ENCODE measurements at regions not wholly inside any gene's neighbourhood (a gene's known extent, or its start where the extent isn't known, plus 50 kb on each side); places are given as distances from the start of the nearest gene placed in this dataset.
A peak's percentile ranks its signal among the peaks of the same experiment; 100 is the strongest.

- no peak for DNase-seq
Observed at GRCh38 chr5:142474431-142475094, 149.7 kb upstream of the SPRY4 start.

DNA sequence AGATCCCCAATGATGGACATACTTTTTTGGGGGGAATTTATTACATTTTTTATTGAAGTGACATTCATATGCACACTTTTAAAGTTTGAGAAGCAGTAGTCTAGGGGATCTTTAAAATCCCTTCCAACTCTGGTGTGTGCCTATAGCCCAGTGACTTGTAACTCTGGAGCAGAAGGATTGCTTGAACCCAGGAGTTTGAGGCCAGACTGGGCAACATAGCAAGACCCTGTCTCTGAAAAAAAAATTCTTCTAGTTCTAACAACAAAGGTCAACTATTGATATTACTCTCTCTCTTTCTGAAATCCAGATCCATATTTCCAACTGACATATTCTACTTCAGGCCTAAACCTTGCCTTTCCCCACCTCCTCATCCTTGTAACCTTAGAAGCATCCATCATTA is 148.2 kb upstream of the SPRY4 start:
- DNase-seq: no peak

GRCh38 chr5:142472306-142472951 is 147.6 kb upstream of the SPRY4 start:
- no peak for DNase-seq

DNA sequence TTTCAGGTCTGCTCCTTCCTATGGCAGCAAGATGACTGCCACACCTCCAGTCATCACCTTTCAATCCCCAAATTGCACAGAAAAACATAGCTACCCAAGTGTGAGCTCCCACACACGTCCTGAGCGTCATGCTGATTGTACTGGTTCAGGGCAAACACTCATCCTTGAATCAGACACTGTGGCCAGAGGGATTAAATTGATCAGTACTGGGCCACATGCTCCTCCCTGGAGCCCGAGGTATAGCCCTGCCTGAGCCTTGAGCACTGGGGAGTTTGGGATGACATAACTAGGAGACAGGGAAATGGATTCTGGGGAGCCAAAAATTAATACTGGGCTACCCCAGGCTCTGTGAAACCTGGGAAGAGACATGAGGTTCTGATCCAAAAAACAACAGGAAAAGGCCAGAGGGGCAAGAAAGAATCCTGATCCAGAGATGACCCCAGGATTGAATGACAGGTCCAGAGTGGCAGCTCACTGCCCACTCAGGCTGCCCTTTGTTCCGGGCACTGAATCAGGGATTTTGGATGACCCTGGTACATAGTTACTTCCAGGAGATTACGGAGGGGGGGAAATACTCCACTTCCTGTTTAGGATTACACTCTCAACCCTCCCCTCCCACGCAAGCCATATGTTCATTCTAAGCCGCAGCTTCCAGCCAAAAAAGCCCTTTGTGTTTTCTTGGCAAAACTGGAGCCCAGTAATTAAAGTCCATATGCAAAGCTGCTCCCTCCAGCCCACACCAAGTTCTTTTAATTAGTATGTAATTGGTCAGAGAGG is 141.6 kb upstream of the SPRY4 start:
- DNase-seq: peak; percentile 90

GRCh38 chr5:142465476-142465875 is 140.7 kb upstream of the SPRY4 start:
- DNase-seq: no peak

- DNase-seq: no peak
Observed at GRCh38 chr5:142463904-142464303, 139.1 kb upstream of the SPRY4 start.

DNA sequence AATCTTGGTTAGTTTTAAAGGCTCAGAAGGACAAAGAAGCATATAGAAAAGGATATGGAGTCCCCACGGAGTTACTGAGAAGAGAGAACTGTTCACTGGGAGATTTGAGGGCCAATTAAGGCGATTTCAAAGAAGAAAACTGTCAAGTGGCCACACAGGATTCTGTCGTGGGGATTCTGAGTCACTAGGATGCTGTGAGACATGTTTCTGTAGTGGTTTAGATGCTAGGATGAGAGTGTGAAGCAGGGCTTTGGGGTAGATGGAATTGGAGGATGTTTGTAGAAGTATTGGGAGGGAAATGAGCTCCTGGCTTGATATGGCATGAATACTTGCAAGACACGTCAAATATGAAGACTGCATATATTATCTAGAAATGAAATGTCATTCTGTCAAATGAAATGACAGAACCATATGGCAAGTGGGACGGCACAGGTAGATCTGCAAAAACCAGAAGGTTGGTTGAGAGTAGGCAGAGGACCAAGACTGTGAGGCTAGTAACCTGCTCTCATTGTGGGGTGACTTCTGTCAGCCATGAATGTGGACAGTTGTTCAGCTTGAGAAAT is 136.3 kb upstream of the SPRY4 start:
- no peak for DNase-seq

DNA sequence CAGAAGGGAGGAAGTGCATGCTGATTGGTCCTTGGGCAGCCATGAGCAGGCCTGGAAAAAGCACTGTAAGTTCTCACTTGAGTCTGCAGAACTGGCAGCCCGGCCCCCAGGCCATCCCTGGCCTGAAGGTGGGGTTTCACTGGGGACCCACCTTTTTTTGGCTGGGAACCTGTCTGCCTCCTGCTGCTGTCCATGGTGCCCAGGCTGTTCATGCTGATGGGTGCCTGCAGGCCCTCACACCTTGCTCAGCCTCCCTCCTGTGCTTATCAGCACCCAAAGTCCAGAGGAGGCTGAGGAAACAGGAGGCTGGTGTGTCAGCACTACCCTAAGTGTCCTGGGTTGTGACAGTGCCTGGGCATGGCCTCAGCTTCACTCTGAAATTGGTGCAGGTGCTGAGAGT is 134.4 kb upstream of the SPRY4 start:
- DNase-seq: no peak

- DNase-seq: no peak
Observed at GRCh38 chr5:142455856-142456255, 131.0 kb upstream of the SPRY4 start.

DNA sequence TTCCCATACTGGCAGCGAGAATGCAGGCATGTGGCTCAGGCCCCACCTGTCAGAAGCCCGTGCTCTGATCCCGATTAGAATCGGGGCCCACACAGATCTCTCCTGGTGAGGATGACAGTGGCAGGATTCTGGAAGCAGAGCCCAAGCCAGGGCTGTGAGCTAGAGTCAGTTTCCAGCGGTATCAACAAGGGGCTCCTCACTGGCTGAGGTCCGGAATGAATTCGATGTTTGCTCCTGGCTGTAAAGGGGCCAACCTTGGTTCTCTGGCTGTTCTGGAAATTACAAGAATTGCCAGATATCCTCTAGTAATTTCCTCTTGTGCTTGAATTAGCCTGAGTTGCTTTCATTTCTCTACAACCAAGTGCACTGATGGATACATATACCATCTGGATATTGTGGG is 129.1 kb upstream of the SPRY4 start:
- DNase-seq: no peak

- DNase-seq: no peak
Observed at GRCh38 chr5:142450419-142450818, 125.6 kb upstream of the SPRY4 start.

DNA sequence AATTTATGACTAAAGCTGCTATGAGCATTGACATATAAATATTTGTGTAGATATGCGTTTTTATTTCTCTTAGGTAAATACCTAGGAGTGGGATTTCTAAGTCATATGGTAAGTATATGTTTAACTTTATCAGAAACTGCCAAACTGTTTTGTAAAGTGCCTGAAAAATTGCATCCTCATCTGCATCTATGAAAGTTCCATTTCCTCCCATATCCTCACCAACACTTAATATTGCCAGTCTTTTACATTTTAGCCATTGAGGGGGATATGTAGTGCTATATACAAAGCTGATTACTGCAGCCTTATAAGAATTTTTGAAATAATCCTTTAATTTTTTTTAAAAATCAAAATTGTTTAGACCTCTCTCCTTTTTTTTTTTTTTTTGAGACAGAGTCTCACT is 123.1 kb upstream of the SPRY4 start:
- DNase-seq: no peak

DNA sequence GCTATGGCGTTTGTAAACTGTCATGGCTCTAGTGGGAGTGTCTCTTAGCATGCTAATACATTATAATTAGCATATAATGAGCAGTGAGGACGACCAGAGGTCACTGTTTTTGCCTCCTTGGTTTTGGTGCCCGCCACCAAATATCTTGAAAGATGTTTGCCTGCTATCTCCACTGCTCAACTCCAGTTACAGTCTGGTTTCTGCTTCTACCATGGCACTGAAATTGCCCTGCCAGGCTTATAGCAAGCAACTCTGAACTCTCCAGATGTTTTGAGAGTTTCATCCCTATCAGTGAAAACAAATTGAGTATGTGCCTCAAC is 122.1 kb upstream of the SPRY4 start:
- no peak for DNase-seq

- DNase-seq: no peak
Observed at GRCh38 chr5:142446131-142446959, 121.5 kb upstream of the SPRY4 start.

DNA sequence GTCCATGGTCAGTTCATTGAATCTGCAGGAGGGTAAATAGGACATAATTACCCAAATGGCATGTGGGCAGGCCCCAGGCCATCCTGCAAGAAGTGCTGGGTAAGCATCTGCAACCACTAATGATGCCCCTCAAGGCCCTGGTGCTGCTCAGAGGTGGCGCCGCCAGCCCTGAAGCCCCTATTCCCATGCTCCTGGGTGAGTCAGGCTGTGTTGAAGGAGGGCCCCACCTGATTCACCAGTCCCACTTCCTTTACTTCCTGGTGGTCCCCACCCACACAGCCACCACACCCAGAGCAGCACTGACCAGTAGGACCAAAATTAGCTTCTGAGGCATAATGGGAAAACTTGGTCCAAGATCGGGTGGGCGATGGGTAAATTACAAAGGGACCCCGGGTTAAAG is 120.4 kb upstream of the SPRY4 start:
- DNase-seq: no peak

DNA sequence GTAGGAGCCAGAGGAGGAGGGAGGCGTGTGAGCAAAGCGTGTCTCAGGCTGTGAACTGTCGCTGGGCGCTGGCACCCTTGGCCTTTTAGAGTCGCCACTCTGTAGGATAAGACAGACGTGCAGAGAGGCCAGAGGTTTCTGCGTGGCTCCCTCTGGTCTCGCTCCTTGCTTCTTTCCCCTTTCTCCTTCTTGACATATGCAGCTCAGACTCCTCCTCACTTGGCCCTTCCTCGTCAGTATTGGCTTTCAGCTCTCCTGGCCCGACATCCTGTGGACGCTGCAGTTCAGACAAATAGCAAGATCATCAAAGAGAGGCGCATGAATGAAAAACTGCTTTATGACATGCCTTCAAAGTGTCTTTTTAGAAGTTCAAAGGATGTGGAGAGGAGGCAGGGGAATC is 116.8 kb upstream of the SPRY4 start:
- DNase-seq: peak; percentile 65

GRCh38 chr5:142439207-142439860 is 114.5 kb upstream of the SPRY4 start:
- no peak for DNase-seq

DNA sequence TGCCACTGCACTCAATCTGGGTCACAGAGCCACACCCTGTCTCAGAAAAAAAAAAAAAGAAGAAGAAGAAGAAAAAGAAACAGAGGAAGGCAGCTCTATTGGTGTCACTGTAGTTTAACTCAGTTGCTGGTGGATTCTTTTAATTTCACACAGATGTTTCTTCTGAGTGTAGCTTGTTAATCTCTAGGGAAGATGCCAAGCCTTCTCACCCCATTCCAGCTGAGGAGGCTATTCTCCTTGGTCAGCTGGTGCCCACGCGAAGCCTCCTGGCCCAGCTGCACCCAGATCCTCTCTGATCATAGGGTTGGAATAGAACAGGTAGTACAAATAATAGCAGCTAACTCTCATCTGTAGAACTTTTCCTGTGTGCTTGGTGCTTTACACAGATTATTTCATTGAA is 113.8 kb upstream of the SPRY4 start:
- DNase-seq: no peak

DNA sequence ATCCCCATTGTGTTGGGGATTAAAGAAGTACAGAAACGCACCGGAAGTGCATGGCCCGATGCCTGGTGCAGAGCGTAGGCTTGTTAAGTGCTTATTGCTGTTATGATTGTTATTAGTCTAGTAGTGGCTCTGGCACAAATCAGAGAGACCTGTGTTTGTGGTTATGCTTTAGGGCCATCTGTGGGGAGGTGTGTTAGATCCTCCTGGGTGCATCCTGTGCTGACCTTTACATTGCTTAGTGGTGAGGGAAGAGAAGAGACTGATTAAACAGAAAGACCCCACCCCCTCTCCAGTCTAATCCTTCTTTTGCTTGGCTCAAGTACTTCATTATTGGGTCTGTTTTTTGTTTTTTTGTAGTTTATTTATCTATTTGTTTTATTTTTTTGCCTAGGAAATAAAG is 112.7 kb upstream of the SPRY4 start:
- no peak for DNase-seq

- DNase-seq: no peak
Observed at GRCh38 chr5:142435410-142436115, 110.7 kb upstream of the SPRY4 start.

- DNase-seq: no peak
Observed at GRCh38 chr5:142434322-142434612, 109.4 kb upstream of the SPRY4 start.

All from tongue (tissue), 1 donor.